Eye (tissue), 1 donor: ENCODE measurements at regions not wholly inside any gene's neighbourhood (a gene's known extent, or its start where the extent isn't known, plus 50 kb on each side); places are given as distances from the start of the nearest gene placed in this dataset.
A peak's percentile ranks its signal among the peaks of the same experiment; 100 is the strongest.

Experiments used
- DNase-seq: peaks from one replicate; pipeline ENCODE4 v3.0.0-alpha.2; 2015

- no peak for DNase-seq
Measured at GRCh38 chr2:215765729-215766360, 247.5 kb downstream of the MREG start.

- no peak for DNase-seq
Measured at GRCh38 chr2:215764441-215765048, 248.8 kb downstream of the MREG start.

- no peak for DNase-seq
Measured at GRCh38 chr2:215760557-215760956, 252.8 kb downstream of the MREG start.

GRCh38 chr2:215760091-215760490 is 253.3 kb downstream of the MREG start:
- no peak for DNase-seq

- DNase-seq: no peak
Measured at GRCh38 chr2:215758691-215759090, 254.7 kb downstream of the MREG start.

GRCh38 chr2:215756346-215756730 is 257.0 kb downstream of the MREG start:
- no peak for DNase-seq

- no peak for DNase-seq
Measured at GRCh38 chr2:215755641-215756345, 257.6 kb downstream of the MREG start.

GRCh38 chr2:215754546-215754945 is 258.8 kb downstream of the MREG start:
- no peak for DNase-seq

- DNase-seq: no peak
Measured at GRCh38 chr2:215753808-215754207, 259.5 kb downstream of the MREG start.

GRCh38 chr2:215752991-215753390 is 260.4 kb downstream of the MREG start:
- DNase-seq: no peak

- DNase-seq: no peak
Measured at GRCh38 chr2:215752436-215752835, 260.9 kb downstream of the MREG start.

- DNase-seq: no peak
Measured at GRCh38 chr2:215751911-215752272, 261.5 kb downstream of the MREG start.

- DNase-seq: no peak
Measured at GRCh38 chr2:215751200-215751910, 262.0 kb downstream of the MREG start.

- no peak for DNase-seq
Measured at GRCh38 chr2:215750763-215751162, 262.6 kb downstream of the MREG start.

GRCh38 chr2:215749092-215749957 is 264.0 kb downstream of the MREG start:
- no peak for DNase-seq

GRCh38 chr2:215748446-215748845 is 264.9 kb downstream of the MREG start:
- no peak for DNase-seq

GRCh38 chr2:215746887-215747615 is 266.3 kb downstream of the MREG start:
- DNase-seq: no peak

- DNase-seq: no peak
Measured at GRCh38 chr2:215746226-215746886, 267.0 kb downstream of the MREG start.

- no peak for DNase-seq
Measured at GRCh38 chr2:215745331-215745730, 268.0 kb downstream of the MREG start.

- DNase-seq: no peak
Measured at GRCh38 chr2:215744514-215744913, 268.8 kb downstream of the MREG start.

GRCh38 chr2:215743066-215743465 is 270.3 kb downstream of the MREG start:
- DNase-seq: peak; percentile 43
